Urothelium cell line (cell line): ENCODE measurements at regions not wholly inside any gene's neighbourhood (a gene's known extent, or its start where the extent isn't known, plus 50 kb on each side); places are given as distances from the start of the nearest gene placed in this dataset.

ENCODE experiments used
- DNase-seq: peaks from one replicate; pipeline ENCODE4 v3.0.0; 2011; ENCODE audit warnings: low spot score, mixed read lengths
- FAIRE-seq: peaks from 2 replicates; lab custom pipeline; 2011; peaks lifted over from hg19 to GRCh38; lab: Jason Lieb, UNC

GRCh38 chr3:69446402-69447072 is 60.6 kb upstream of the FRMD4B start:
- FAIRE-seq (no peak), DNase-seq (no peak)

GRCh38 chr3:69445498-69445897 is 59.6 kb upstream of the FRMD4B start:
- FAIRE-seq (no peak), DNase-seq (no peak)

GRCh38 chr3:69445024-69445423 is 59.1 kb upstream of the FRMD4B start:
- FAIRE-seq = no peak
- DNase-seq = peak; percentile 52

DNA sequence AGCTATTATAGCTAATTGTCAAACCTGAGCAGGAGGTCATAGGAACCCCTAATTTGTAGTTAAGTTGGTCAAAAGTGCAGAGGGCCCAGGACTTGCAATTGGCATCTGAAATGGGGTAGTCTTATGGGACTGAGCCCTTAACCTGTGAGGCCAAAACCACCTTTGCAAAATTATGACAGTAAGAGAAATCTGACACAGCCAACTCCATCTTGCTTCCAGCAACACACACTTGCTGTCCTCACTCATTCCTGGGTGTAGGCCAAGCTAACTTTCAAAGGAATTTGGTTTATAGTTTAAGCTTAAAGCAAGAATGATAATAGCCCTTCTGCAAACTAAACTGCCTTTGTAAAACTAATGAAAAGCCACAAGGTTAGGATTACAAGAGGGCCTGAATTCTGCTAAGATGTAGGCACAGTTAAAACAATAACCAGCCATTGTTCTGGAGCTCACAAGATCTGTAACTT is 57.6 kb upstream of the FRMD4B start:
- DNase-seq (no peak), FAIRE-seq (no peak)

DNA sequence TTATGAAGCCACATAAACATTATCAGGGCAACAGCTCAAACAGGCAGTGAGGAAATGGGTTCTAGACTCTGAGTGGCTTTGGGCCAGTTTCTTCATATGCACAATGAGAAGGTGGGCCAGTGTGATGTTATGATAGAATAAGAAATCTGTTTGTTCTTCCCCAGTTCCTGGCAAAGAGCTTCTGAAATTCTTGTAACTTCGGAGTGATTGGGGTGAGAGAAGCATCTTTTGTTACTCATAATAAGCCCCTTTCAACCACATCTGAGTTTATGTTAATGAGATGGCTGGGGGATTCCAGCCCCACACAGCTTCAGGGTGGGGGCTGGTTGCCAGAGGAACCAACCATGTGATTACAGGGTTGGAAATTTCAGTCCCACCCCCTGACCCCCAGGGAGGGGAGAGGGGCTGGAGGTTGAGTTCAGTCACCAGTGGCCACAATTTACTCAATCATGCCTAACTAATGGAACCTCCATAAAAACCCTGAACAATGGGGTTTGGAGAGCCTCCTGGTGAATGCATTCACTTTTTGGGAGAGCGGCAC is 57.0 kb upstream of the FRMD4B start:
- no peak for DNase-seq
- FAIRE-seq = no peak

DNA sequence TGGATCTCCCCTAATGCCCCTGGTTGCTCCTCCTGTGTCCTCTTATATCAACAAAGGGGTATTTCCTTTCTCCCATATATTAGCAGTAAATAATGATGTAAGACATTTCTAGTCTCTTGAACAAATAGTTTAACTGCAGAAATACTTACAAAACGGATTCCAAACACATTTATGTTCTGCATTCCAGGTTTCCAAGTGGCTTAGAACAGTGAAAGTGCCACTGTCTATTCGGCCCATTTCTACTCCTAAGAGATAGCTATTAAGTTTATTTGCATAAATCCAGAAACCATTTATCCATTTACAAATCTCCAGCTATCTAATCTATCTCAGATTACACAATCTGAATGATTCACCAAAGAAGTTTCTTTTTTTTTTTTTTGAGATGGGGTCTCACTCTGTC is 55.8 kb upstream of the FRMD4B start:
- FAIRE-seq (no peak), DNase-seq (no peak)

DNA sequence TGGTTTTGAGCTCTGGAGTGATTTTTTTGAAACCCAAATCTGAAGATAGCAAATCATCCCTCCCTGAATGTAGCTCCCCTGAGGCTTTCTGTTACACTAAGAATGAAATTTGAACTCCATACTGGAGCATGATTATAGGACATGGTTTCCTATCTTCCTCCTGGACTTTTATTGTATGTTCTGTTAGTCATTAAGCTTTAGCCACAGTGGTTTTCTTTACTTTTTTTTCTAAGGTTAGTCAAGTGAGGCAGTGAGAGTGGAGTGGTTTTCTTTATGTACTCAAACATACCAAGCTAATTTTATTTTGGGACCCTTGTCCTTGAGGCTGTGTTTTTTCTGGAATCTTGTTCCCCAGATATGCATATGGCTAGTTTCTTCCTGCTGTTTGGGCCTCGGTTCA is 55.2 kb upstream of the FRMD4B start:
- FAIRE-seq (no peak), DNase-seq (no peak)

GRCh38 chr3:69439643-69440270 is 53.9 kb upstream of the FRMD4B start:
- no peak for DNase-seq
- FAIRE-seq = no peak

- DNase-seq = no peak
- FAIRE-seq = no peak
Observed at GRCh38 chr3:69438476-69438875, 52.6 kb upstream of the FRMD4B start.

DNA sequence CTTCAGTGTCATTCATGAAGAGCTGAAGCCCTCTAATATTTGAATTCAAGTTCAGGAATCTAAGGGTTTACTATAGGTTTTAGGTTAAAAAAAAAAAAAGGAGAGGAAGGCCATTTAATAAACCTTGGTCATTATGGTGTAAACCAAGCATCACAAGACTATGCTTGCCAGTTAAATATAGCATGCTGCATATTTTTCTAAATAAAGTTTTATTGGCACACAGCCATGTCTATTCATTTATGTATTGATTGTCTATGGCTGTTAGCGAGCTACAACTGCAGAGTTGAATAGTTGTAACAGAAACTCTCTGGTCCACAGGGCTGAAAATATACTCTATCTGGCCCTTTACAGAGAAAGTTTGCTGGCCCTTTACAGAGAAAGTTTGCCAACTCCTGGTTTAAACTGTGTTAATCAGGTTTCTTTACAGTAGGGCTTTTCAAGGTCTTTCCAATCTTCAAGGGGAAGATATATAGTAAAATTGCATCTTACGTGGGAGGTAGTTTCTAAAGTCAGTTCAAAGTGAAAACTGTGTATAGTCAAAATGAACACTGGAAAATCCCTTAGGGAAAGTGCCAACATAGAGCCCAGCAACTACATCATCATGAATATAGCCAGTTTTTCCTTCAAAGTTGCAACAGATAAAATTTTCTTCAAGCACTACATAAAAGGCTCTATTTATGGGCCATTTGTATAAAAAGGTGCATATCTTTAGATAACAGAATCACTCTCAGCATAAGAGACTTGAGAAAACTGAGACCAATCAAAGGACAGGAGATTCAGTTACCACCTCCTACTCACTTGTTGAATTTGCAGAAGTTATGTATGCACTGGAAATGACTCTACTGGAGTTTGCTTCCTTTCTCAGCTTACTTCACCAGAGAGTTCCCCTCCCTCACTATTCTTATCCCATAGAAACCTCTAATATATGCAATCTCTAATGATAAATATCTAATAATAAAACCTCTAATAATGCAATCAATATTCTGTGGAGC is 49.7 kb upstream of the FRMD4B start:
- DNase-seq = no peak
- FAIRE-seq = no peak
